Spinal cord (tissue), 9 donors: ENCODE measurements at regions not wholly inside any gene's neighbourhood (a gene's known extent, or its start where the extent isn't known, plus 50 kb on each side); places are given as distances from the start of the nearest gene placed in this dataset.
A peak's percentile ranks its signal among the peaks of the same experiment; 100 is the strongest.

ENCODE experiments used
- DNase-seq, 6 donors: peaks; one replicate each; pipeline versions ENCODE4 v3.0.0 to v3.0.0-alpha.2; 2013 to 2015; ENCODE audit warnings: low spot score in 6 of 6, low read depth in 4 of 6
- H3K27ac ChIP-seq: one replicate; pipeline ENCODE4 v1.5.1; 2013; ENCODE audit warnings: low read depth, low read length, control low read depth
- H3K27me3 ChIP-seq: one replicate; pipeline ENCODE4 v1.6.1; 2013; ENCODE audit warnings: low read length; ENCODE audit not compliant: control insufficient read depth, insufficient read depth
- H3K36me3 ChIP-seq: one replicate; pipeline ENCODE4 v1.6.1; 2013; ENCODE audit warnings: low read length; ENCODE audit not compliant: control insufficient read depth, insufficient read depth
- H3K4me1 ChIP-seq: one replicate; pipeline ENCODE4 v1.6.1; 2013; ENCODE audit warnings: low read length; ENCODE audit not compliant: control insufficient read depth, insufficient read depth
- H3K4me3 ChIP-seq: one replicate; pipeline ENCODE4 v1.5.1; 2013; ENCODE audit warnings: low read depth, low read length, control low read depth
- H3K9me3 ChIP-seq: one replicate; pipeline ENCODE4 v1.6.1; 2013; ENCODE audit warnings: low read length; ENCODE audit not compliant: control insufficient read depth, insufficient read depth
- WGBS: methylation state at CpG from one replicate; pipeline ENCODE4 v1.1.5; 2013; ENCODE audit warnings: missing lambda C conversion rate; ENCODE audit not compliant: insufficient coverage; 5-methylcytosine and 5-hydroxymethylcytosine counted together
- donor health status: healthy.

GRCh38 chrX:39950018-39950688, 147.6 kb downstream of the BCOR start:
- 80% methylated on average over 2 of the region's 3 CpGs for whole genome bisulfite sequencing
- Histone ChIP-seq H3K4me3 (no peak overlapping the region), H3K27ac (no peak overlapping the region), H3K4me1 (peaks cover 10% of the 10 kb centered on the region), H3K9me3 (no peaks in the 10 kb centered on the region), H3K27me3 (peaks cover 8% of the 10 kb centered on the region), H3K36me3 (no peaks in the 10 kb centered on the region)
- no peak for DNase-seq

- Histone ChIP-seq H3K27ac (no peak overlapping the region), H3K9me3 (no peaks in the 10 kb centered on the region), H3K4me3 (no peak overlapping the region), H3K4me1 (peaks cover 10% of the 10 kb centered on the region), H3K27me3 (peaks cover 8% of the 10 kb centered on the region), H3K36me3 (no peaks in the 10 kb centered on the region)
- DNase-seq = peak in 2 of 6 donors; percentile 17 to 33
- WGBS = 40% methylated on average over 1 of the region's 3 CpGs
Observed at GRCh38 chrX:39952989-39953388, 144.8 kb downstream of the BCOR start.

GRCh38 chrX:39953879-39954278, 143.9 kb downstream of the BCOR start:
- H3K36me3 ChIP-seq = no peaks in the 10 kb centered on the region
- peak in 1 of 6 donors; percentile 20 for DNase-seq
- peaks cover 6% of the 10 kb centered on the region for H3K4me1 ChIP-seq
- no peaks in the 10 kb centered on the region for H3K9me3 ChIP-seq
- no peak overlapping the region for H3K27ac ChIP-seq
- peaks cover 11% of the 10 kb centered on the region for H3K27me3 ChIP-seq
- 66% methylated on average over 9 of the region's 10 CpGs for WGBS
- no peak overlapping the region for H3K4me3 ChIP-seq

- Histone ChIP-seq H3K4me3 (no peak overlapping the region), H3K36me3 (no peaks in the 10 kb centered on the region), H3K9me3 (no peaks in the 10 kb centered on the region), H3K4me1 (peaks cover 6% of the 10 kb centered on the region), H3K27me3 (peaks cover 11% of the 10 kb centered on the region), H3K27ac (no peak overlapping the region)
- 63% methylated on average over 5 of the region's 9 CpGs for WGBS
- no peak for DNase-seq
Observed at GRCh38 chrX:39954851-39955250, 142.9 kb downstream of the BCOR start.

- Histone ChIP-seq H3K27me3 (peaks cover 7% of the 10 kb centered on the region), H3K36me3 (no peaks in the 10 kb centered on the region), H3K4me1 (peaks cover 6% of the 10 kb centered on the region), H3K27ac (no peak overlapping the region), H3K9me3 (no peaks in the 10 kb centered on the region), H3K4me3 (no peak overlapping the region)
- WGBS = 73% methylated on average over 3 of the region's 4 CpGs
- peak in 2 of 6 donors; percentile 19 to 74 for DNase-seq
Observed at GRCh38 chrX:39955625-39956024, 142.1 kb downstream of the BCOR start.

- H3K27ac ChIP-seq = no peak overlapping the region
- peaks cover 6% of the 10 kb centered on the region for H3K4me1 ChIP-seq
- no peaks in the 10 kb centered on the region for H3K9me3 ChIP-seq
- peaks cover 5% of the 10 kb centered on the region for H3K27me3 ChIP-seq
- H3K4me3 ChIP-seq = no peak overlapping the region
- no peak for DNase-seq
- 77% methylated on average over 6 of the region's 7 CpGs for WGBS
- no peaks in the 10 kb centered on the region for H3K36me3 ChIP-seq
Observed at GRCh38 chrX:39956803-39957394, 140.9 kb downstream of the BCOR start.

- peaks cover 6% of the 10 kb centered on the region for H3K4me1 ChIP-seq
- no peak overlapping the region for H3K27ac ChIP-seq
- DNase-seq = no peak
- H3K9me3 ChIP-seq = no peaks in the 10 kb centered on the region
- peaks cover 5% of the 10 kb centered on the region for H3K27me3 ChIP-seq
- no peaks in the 10 kb centered on the region for H3K36me3 ChIP-seq
- WGBS = 73% methylated on average over 7 of the region's 7 CpGs
- H3K4me3 ChIP-seq = no peak overlapping the region
Observed at GRCh38 chrX:39957816-39958566, 139.8 kb downstream of the BCOR start.

GRCh38 chrX:39958850-39959249, 138.9 kb downstream of the BCOR start:
- H3K4me1 ChIP-seq = peaks cover 6% of the 10 kb centered on the region
- WGBS = 69% methylated on average over 4 of the region's 5 CpGs
- DNase-seq = no peak
- peaks cover 5% of the 10 kb centered on the region for H3K27me3 ChIP-seq
- H3K9me3 ChIP-seq = peaks cover 2% of the 10 kb centered on the region
- no peak overlapping the region for H3K4me3 ChIP-seq
- H3K27ac ChIP-seq = no peak overlapping the region
- H3K36me3 ChIP-seq = no peaks in the 10 kb centered on the region

- peaks cover 3% of the 10 kb centered on the region for H3K27me3 ChIP-seq
- no peak for DNase-seq
- H3K27ac ChIP-seq = no peak overlapping the region
- H3K4me3 ChIP-seq = no peak overlapping the region
- H3K4me1 ChIP-seq = no peaks in the 10 kb centered on the region
- H3K9me3 ChIP-seq = peaks cover 2% of the 10 kb centered on the region
- WGBS = 58% methylated on average over 4 of the region's 4 CpGs
- no peaks in the 10 kb centered on the region for H3K36me3 ChIP-seq
Observed at GRCh38 chrX:39960219-39960618, 137.5 kb downstream of the BCOR start.
